H9 (cell line): ENCODE measurements at regions not wholly inside any gene's neighbourhood (a gene's known extent, or its start where the extent isn't known, plus 50 kb on each side); places are given as distances from the start of the nearest gene placed in this dataset.

ENCODE experiments used
- DNase-seq: peaks from one replicate; pipeline ENCODE4 v3.0.0-alpha.2; 2017
- H2AFZ ChIP-seq: one replicate; pipeline ENCODE4 v1.6.1; 2013; ENCODE audit warnings: mild to moderate bottlenecking, low read length, control low read depth, moderate library complexity
- H2AK5ac ChIP-seq: 2 replicates; pipeline ENCODE4 v1.6.1; 2013; ENCODE audit warnings: low read length, control low read depth, mixed read lengths; ENCODE audit not compliant: insufficient read length
- H2BK120ac ChIP-seq: one replicate; pipeline ENCODE4 v1.6.1; 2013; ENCODE audit warnings: low read depth, mild to moderate bottlenecking, low read length, control low read depth, inconsistent platforms; ENCODE audit not compliant: poor library complexity, severe bottlenecking
- H2BK12ac ChIP-seq: 2 replicates; pipeline ENCODE4 v1.6.1; 2013; ENCODE audit warnings: low read length, control low read depth, mixed read lengths, low read depth; ENCODE audit not compliant: insufficient read length
- H2BK15ac ChIP-seq: 2 replicates; pipeline ENCODE4 v1.6.1; 2013; ENCODE audit warnings: low read depth, low read length, control low read depth
- H2BK20ac ChIP-seq: one replicate; pipeline ENCODE4 v1.6.1; 2013; ENCODE audit warnings: low read depth, mild to moderate bottlenecking, low read length, control low read depth, inconsistent platforms; ENCODE audit not compliant: poor library complexity, severe bottlenecking
- H2BK5ac ChIP-seq: 2 replicates; pipeline ENCODE4 v1.6.1; 2013; ENCODE audit warnings: low read length, control low read depth, mixed read lengths; ENCODE audit not compliant: insufficient read length
- H3K14ac ChIP-seq: 2 replicates; pipeline ENCODE4 v1.6.1; 2013; ENCODE audit warnings: low read length, control low read depth; ENCODE audit not compliant: insufficient read depth
- H3K18ac ChIP-seq: 2 replicates; pipeline ENCODE4 v1.6.1; 2013; ENCODE audit warnings: low read depth, mild to moderate bottlenecking, mixed read lengths, low read length, control low read depth; ENCODE audit not compliant: insufficient read length
- H3K23ac ChIP-seq: 2 replicates; pipeline ENCODE4 v1.6.1; 2013; ENCODE audit warnings: low read length, control low read depth, mixed read lengths, low read depth; ENCODE audit not compliant: insufficient read length
- H3K23me2 ChIP-seq: 2 replicates; pipeline ENCODE4 v1.6.1; 2013; ENCODE audit warnings: low read depth, mild to moderate bottlenecking, mixed read lengths, low read length, control low read depth; ENCODE audit not compliant: insufficient read length, poor library complexity, severe bottlenecking
- H3K27ac ChIP-seq: 2 replicates; pipeline ENCODE4 v1.5.1; 2013; ENCODE audit warnings: low read length, control low read depth, mixed read lengths, low read depth; ENCODE audit not compliant: insufficient read length
- H3K27me3 ChIP-seq: 2 replicates; pipeline ENCODE4 v1.6.1; 2013; ENCODE audit warnings: low read length, control low read depth, inconsistent platforms; ENCODE audit not compliant: insufficient read depth
- H3K4ac ChIP-seq: 2 replicates; pipeline ENCODE4 v1.6.1; 2013; ENCODE audit warnings: low read depth, mild to moderate bottlenecking, control low read depth, inconsistent platforms, low read length, moderate library complexity
- H3K4me1 ChIP-seq: 2 replicates; pipeline ENCODE4 v1.6.1; 2013; ENCODE audit warnings: low read length, control low read depth, inconsistent platforms; ENCODE audit not compliant: insufficient read depth
- H3K4me2 ChIP-seq: 2 replicates; pipeline ENCODE4 v1.6.1; 2013; ENCODE audit warnings: low read length, control low read depth, mixed read lengths; ENCODE audit not compliant: insufficient read length, insufficient read depth
- H3K56ac ChIP-seq: 2 replicates; pipeline ENCODE4 v1.6.1; 2013; ENCODE audit warnings: low read depth, mild to moderate bottlenecking, mixed read lengths, low read length, control low read depth; ENCODE audit not compliant: insufficient read length
- H3K79me1 ChIP-seq: 2 replicates; pipeline ENCODE4 v1.6.1; 2013; ENCODE audit warnings: low read depth, mild to moderate bottlenecking, moderate library complexity, low read length, control low read depth, inconsistent platforms; ENCODE audit not compliant: insufficient read depth, poor library complexity, severe bottlenecking
- H3K79me2 ChIP-seq: 2 replicates; pipeline ENCODE4 v1.6.1; 2013; ENCODE audit warnings: low read length, control low read depth, inconsistent platforms; ENCODE audit not compliant: insufficient read depth
- H3K9ac ChIP-seq: 2 replicates; pipeline ENCODE4 v1.6.1; 2013; ENCODE audit warnings: low read length, control low read depth, mixed read lengths; ENCODE audit not compliant: insufficient read length; ENCODE audit errors: extremely low read depth
- H3K9me3 ChIP-seq: one replicate; pipeline ENCODE4 v1.6.1; 2013; ENCODE audit warnings: low read depth, low read length, inconsistent platforms; ENCODE audit not compliant: control insufficient read depth
- H3T11ph ChIP-seq: one replicate; pipeline ENCODE4 v1.6.1; 2013; ENCODE audit warnings: mild to moderate bottlenecking, low read length, control low read depth, inconsistent platforms
- H4K20me1 ChIP-seq: one replicate; pipeline ENCODE4 v1.6.1; 2013; ENCODE audit not compliant: control insufficient read depth, insufficient read length, insufficient read depth
- H4K5ac ChIP-seq: 2 replicates; pipeline ENCODE4 v1.6.1; 2013; ENCODE audit warnings: low read depth, mild to moderate bottlenecking, mixed read lengths, low read length, control low read depth; ENCODE audit not compliant: insufficient read length
- H4K8ac ChIP-seq: replicated peaks from 2 replicates; pipeline ENCODE4 v1.6.1; 2013; ENCODE audit warnings: low read length, control low read depth, mixed read lengths, low read depth; ENCODE audit not compliant: insufficient read length
- H4K91ac ChIP-seq: 2 replicates; pipeline ENCODE4 v1.6.1; 2013; ENCODE audit warnings: low read depth, mild to moderate bottlenecking, moderate library complexity, mixed read lengths, low read length, control low read depth; ENCODE audit not compliant: insufficient read length
- H3K27ac Mint-ChIP-seq, 3 experiments: 2 replicates in 2 of 3; 3 replicates in 1 of 3; pipeline ENCODE4 v1.8.0; 2020 to 2021; ENCODE audit warnings: mixed read lengths in 3 of 3, mild to moderate bottlenecking in 1 of 3, moderate library complexity in 1 of 3
- H3K27me3 Mint-ChIP-seq: 2 replicates; pipeline ENCODE4 v1.8.0; 2021; ENCODE audit warnings: low read depth, mild to moderate bottlenecking, moderate library complexity, mixed read lengths
- H3K36me3 Mint-ChIP-seq, 3 experiments: 2 replicates in 2 of 3; 3 replicates in 1 of 3; pipeline ENCODE4 v1.8.0; 2020 to 2021; ENCODE audit warnings: low read depth in 3 of 3, mixed read lengths in 3 of 3; ENCODE audit not compliant: insufficient read depth in 1 of 3
- H3K4me1 Mint-ChIP-seq, 2 experiments: 2 replicates each; pipeline ENCODE4 v1.8.0; 2020; ENCODE audit warnings: mixed read lengths in 2 of 2
- H3K4me3 Mint-ChIP-seq, 2 experiments: 2 replicates in 1 of 2; 3 replicates in 1 of 2; pipeline ENCODE4 v1.8.0; 2020 to 2021; ENCODE audit warnings: mild to moderate bottlenecking in 2 of 2, mixed read lengths in 2 of 2, moderate library complexity in 1 of 2
- H3K9me3 Mint-ChIP-seq, 2 experiments: 2 replicates in 1 of 2; 3 replicates in 1 of 2; pipeline ENCODE4 v1.8.0; 2020; ENCODE audit warnings: mild to moderate bottlenecking in 2 of 2, mixed read lengths in 2 of 2, moderate library complexity in 1 of 2
- WGBS: extraction: QIAGEN DNeasy Blood & Tissue Kit; methylation state at CpG from one replicate; pipeline ENCODE4 v1.1.7; 2013; ENCODE audit warnings: missing lambda C conversion rate, low lambda C conversion rate, mixed read lengths; ENCODE audit not compliant: insufficient read length; ENCODE audit errors: extremely low coverage; 5-methylcytosine and 5-hydroxymethylcytosine counted together
- TF ChIP-seq, protein P1 (sequence below): fragments of 200-600 bp; sonication (generic); conservative IDR thresholded peaks from 3 replicates; pipeline ENCODE4 v1.8.0; 2021; ENCODE audit warnings: antibody characterized with exemption, mild to moderate bottlenecking

DNA sequence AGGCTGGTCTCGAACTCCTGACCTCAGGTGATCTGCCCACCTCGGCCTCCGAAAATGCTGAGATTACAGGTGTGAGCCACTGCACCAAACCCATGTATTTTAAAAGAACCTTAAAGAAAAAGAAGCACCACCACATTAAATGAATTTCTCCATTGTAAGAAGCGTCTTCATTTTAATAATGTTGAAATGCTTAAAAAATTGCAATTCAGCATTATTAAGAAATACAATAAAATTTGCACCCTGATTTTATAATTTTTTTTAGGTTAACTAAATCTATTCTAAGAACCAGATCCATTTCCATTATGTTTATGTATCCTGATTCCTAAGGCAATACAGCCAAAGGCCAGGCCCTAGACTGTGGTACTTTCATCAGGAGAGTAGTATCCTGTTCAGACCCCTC, 167.2 kb downstream of the BTC start:
- H2BK120ac ChIP-seq = no peak overlapping the region
- no peak overlapping the region for H2AFZ ChIP-seq
- no peak overlapping the region for H3K4me3 Mint-ChIP-seq
- no peak overlapping the region for H4K8ac ChIP-seq
- no peaks in the 10 kb centered on the region for H3K9me3 Mint-ChIP-seq
- H3K4me1 Mint-ChIP-seq = no peaks in the 10 kb centered on the region
- no peak overlapping the region for H3T11ph ChIP-seq
- no peak overlapping the region for H3K56ac ChIP-seq
- H4K91ac ChIP-seq = no peak overlapping the region
- H4K5ac ChIP-seq = no peak overlapping the region
- H3K27ac ChIP-seq = no peak overlapping the region
- no peak overlapping the region for H2BK20ac ChIP-seq
- H3K4ac ChIP-seq = no peak overlapping the region
- H3K18ac ChIP-seq = no peak overlapping the region
- no peak for DNase-seq
- H3K79me1 ChIP-seq = no peaks in the 10 kb centered on the region
- no peaks in the 10 kb centered on the region for H3K23me2 ChIP-seq
- no CpG with 5 or more reads among the region's 4 CpGs for WGBS
- no peak overlapping the region for H3K14ac ChIP-seq
- H2BK15ac ChIP-seq = no peak overlapping the region
- no peak overlapping the region for H3K9ac ChIP-seq
- no peak overlapping the region for H3K23ac ChIP-seq
- no peaks in the 10 kb centered on the region for H3K4me1 ChIP-seq
- H3K27ac Mint-ChIP-seq = no peak overlapping the region
- H2BK12ac ChIP-seq = no peak overlapping the region
- H3K9me3 ChIP-seq = no peaks in the 10 kb centered on the region
- no peaks in the 10 kb centered on the region for H4K20me1 ChIP-seq
- H3K27me3 Mint-ChIP-seq = no peaks in the 10 kb centered on the region
- no peak overlapping the region for H3K4me2 ChIP-seq
- no peak overlapping the region for H2AK5ac ChIP-seq
- no peaks in the 10 kb centered on the region for H3K27me3 ChIP-seq
- H3K36me3 Mint-ChIP-seq = no peaks in the 10 kb centered on the region
- no peaks in the 10 kb centered on the region for H3K79me2 ChIP-seq
- TF ChIP-seq, protein P1, sequence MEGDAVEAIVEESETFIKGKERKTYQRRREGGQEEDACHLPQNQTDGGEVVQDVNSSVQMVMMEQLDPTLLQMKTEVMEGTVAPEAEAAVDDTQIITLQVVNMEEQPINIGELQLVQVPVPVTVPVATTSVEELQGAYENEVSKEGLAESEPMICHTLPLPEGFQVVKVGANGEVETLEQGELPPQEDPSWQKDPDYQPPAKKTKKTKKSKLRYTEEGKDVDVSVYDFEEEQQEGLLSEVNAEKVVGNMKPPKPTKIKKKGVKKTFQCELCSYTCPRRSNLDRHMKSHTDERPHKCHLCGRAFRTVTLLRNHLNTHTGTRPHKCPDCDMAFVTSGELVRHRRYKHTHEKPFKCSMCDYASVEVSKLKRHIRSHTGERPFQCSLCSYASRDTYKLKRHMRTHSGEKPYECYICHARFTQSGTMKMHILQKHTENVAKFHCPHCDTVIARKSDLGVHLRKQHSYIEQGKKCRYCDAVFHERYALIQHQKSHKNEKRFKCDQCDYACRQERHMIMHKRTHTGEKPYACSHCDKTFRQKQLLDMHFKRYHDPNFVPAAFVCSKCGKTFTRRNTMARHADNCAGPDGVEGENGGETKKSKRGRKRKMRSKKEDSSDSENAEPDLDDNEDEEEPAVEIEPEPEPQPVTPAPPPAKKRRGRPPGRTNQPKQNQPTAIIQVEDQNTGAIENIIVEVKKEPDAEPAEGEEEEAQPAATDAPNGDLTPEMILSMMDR = no peak
- H2BK5ac ChIP-seq = no peak overlapping the region
